ENCODE measurements at regions not wholly inside any gene's neighbourhood (a gene's known extent, or its start where the extent isn't known, plus 50 kb on each side); places are given as distances from the start of the nearest gene placed in this dataset.

DNA sequence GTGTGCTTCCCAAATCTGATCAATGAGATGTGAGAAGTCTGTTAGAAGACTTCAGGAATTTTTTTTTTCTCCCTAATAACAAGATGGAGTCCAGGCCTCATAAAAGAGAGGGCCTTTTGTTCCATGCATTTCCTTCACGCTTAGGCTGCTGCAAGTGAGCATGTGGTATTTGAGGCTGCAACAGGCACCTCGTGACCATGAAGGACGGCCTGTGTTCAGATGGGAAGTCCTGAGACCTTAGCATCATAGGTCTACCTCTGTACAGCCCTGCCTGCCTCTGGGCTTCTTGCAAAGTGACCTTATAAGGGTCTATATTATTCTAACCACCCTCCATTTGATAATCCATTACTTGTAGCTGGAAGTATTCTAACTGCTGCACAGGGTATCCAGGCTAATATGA, 86.6 kb downstream of the BOD1 start:
- DNase-seq (ENCODE audit: extremely low read depth, low read depth): no peak

DNA sequence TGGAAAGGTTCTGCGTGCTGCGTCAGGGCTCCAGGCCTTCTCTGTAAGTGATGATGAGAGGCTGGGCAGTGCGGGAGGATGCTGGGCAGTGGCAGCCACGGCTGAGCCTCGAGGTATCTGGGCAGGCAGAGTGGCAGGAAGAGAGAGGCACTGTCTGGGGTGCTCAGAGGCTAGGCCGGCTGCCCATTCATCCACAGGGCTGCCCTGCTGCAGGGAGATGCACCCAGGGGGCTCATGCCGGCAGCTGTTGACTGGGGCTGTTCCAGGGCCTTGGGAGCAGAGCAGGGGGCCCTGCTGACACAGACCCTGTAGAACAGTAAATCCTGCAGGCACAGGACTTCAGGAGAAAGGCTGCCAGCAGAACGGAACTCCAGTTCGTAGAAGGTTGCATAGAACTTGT, 88.8 kb downstream of the BOD1 start:
- DNase-seq (ENCODE audit: extremely low read depth, low read depth): no peak

DNA sequence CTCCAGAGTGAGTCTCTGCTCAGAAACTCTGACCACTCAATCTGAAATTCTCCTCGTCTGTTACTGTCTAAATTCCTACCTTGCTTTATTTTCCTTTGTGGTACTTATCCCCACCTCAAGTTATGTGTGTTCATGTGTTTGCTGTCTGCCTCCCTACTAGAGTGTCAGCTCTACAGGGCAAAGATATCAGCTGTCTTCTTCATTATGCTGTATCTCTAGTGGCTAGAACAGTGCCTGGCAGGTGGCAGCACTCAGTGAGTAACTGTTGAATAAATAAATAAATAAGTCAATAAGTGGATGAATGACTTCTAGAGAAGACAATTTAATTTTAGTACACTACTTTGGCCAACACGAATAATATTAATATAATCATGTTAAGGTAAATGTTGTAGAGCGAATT, 92.3 kb downstream of the BOD1 start:
- DNase-seq (ENCODE audit: extremely low read depth, low read depth): no peak

DNA sequence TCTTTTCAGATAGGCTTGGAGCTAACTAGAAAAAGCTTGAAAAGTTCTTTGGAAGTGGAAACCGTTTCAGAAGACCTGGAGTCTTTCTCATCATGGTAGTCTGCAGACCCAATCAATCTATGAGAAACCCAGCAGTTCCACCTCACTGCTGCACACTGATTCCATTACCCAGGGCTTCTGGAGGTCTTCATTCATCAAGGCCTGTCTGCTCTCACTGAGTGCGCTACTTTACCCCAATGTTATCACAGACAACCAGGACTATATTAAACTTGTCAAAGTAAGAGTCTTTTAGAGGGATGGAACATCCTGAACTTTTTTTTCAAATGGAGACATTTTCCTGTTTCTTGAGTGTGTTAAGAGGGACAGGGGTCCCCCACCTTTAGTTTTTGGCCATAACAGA, 93.1 kb downstream of the BOD1 start:
- DNase-seq (ENCODE audit: extremely low read depth, low read depth): no peak

DNA sequence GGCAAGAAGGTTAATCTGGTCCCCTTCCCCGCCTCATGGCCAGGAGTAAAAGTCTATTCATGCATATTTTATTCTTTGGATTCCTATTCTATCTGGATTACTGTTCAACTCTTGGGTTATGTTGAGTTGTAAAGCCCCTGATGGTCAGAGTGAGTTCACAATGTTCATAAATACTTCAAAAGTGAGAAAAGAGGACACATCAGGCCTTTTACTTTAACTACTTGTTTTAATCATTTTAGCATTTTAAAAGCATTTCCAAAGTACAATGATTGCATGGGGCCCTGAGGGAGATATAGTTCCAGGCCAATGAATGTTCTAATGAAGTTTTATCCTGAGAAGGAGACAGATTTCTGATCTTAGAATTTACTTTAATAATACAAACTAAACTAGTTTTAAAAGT, 93.9 kb downstream of the BOD1 start:
- DNase-seq (ENCODE audit: extremely low read depth, low read depth): no peak

DNA sequence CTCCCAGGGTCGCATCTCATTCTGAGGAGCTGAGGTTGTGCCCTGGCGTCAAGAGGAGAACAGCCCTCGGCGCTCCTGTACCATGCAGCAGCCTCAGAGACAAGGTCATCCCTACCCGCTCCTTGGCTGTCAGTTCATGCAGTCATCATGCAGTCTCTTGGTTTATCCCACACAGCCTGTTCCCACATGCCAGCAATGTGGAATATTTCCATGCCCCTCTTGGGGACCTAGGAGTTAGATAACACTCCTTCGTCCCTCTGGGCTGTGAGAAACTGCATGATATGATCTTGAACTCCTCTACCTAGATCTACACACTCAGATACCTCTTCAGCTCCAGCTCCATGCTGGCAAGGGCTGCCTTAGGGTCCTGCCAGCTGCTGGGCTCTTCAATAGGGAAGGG, 97.6 kb downstream of the BOD1 start:
- no peak for DNase-seq (ENCODE audit: extremely low read depth, low read depth)

DNA sequence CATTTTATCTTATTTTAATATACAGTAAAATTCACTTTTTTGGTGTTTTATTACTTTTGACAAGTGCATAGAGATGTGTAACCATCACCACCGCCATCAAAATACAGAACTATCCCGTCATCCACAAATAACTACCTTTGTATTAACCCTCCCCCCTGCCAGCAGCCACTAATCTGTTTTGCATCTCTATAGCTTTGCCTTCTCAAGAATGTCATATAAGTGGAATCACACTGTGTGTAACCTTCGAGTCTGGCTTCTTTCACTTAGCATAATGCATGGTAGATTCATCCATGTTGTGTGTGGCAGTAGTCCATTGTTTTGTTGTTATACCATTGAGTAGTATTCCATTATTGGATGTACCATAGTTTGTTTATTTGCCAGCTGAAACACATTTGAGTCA, 98.8 kb downstream of the BOD1 start:
- DNase-seq (ENCODE audit: extremely low read depth, low read depth): no peak

DNA sequence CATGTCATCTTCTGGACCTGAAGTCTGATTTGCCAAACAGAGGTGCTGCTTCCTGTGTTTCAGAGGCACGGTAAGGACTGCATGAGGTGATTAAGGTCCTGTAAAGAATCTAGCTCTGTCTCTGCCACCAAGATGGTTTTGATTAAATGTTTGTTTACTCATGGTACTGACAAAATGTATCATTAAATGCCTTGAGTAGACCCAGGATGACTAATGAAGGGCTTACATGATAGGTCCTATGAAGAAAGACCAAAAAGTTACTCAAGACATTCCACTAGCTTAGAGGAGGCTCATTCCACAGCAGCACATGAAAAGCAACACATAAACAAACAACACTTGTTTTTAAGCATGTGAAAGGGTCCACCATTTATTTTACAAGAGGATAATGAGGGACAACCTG, 100.9 kb downstream of the BOD1 start:
- DNase-seq (ENCODE audit: extremely low read depth, low read depth): peak; percentile 38

DNA sequence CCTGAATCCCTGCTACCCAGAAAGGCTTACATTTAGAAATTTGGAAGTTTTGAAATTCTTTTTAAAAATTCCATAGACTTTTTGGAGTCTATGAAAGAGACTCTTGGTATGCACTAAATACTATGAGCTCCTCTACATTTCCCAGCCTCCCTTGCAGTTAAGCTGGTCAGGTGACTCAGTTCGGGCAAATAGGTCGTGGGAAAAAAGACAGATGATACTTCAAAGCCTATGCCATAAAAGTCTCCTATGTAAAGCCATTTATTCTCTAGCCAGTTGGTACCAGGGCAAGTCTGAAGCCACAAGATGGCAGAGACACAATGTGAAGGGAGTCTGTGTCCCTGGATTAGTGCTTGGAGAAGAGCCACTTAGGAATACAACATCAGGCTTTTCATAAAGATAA, 101.8 kb downstream of the BOD1 start:
- DNase-seq (ENCODE audit: extremely low read depth, low read depth): no peak

DNA sequence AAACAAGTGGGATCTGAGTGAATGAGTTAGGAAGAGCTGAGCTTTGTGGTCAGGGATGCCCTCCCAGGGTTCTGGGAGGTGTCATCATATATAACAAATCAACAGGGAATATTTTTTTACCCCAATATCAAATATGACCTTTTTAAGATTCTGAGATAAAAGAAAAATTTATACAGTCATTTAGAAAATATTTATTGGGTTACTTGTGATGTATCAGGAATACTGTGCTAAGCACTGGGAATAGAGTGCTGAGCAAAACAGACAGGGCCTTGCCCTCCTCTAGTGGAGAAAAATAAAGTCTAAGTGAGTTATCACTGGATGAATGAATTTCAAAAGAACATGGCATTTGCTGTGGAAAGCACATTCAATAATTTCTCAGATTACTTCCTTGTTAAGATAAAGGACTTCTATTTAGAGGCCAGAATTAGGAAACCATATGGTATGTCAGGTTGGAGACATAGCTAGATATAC, 102.9 kb downstream of the BOD1 start:
- no peak for DNase-seq (ENCODE audit: extremely low read depth, low read depth)

DNA sequence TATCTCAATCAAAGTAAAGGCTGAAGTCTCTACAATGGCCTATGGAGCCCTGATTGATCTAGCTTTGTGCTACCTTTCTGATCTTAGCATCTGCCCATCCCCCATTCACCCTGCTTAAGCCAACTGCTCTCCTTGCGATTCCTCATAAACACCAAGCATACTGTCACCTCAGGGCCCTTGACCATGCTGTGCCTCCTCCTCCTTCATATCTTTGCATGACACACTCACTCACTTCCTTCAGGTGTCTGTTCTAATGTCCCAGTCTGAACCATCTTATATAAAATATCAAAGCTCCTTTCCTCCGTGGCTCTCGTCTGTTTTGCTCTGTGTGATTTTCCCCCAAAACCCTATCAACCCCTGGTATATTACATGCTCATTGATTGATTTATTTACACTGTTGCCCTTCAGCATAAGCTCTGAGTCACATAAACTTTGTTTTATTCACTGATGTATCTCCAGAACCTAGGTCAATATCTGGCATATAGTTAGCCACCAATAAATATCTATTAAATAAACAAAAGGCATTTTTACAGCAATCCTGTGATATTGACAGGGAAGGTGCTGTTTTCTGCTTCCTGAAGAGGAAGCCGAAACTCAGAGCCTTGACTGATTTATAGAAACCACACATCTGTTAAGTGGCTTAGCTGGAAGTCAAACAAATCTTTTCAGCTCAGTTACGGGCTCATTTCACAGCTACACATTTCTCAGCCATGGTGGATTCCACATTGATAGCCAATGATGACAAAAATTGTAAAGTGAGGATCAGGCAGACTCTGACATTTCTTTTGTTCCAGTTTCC, 103.6 kb downstream of the BOD1 start:
- no peak for DNase-seq (ENCODE audit: extremely low read depth, low read depth)

DNA sequence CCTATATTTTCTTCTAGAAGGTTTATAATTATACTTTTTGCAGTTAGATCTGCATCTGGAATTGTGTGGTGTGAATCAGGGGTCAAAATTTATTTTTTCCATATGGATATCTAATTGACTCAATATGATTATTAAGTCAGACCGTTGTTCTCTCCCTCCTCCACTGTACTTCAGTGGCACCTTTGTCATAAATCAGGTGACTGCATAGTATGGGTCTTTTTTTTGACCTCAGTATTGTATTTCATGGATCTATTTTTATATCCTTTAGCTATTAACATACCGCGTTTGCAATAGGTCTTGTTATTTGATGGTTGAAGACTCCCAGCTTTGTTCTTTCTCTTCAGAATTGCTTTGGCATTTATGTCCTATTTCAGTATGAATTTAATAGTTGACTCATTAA, 107.4 kb downstream of the BOD1 start:
- DNase-seq (ENCODE audit: extremely low read depth, low read depth): no peak

DNA sequence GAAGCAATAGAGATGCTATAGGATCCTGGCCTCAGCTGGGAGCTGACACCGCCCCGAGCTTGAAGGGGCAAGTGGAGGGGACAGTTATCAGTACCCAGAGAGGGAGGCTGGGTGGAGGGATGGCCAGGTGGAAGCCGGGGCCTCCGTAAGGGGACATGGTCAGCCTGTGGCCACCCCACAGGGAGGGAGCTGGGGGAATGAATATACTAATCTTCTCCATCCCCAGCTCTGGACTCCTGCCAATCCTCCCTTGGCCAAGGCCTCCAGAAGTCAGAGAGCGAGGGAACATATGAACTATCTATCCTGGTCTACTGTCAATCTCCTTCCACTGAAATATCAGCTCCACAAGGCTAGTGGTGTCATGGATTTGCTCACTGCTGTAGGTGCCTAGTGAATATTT, 109.3 kb downstream of the BOD1 start:
- no peak for DNase-seq (ENCODE audit: extremely low read depth, low read depth)

DNA sequence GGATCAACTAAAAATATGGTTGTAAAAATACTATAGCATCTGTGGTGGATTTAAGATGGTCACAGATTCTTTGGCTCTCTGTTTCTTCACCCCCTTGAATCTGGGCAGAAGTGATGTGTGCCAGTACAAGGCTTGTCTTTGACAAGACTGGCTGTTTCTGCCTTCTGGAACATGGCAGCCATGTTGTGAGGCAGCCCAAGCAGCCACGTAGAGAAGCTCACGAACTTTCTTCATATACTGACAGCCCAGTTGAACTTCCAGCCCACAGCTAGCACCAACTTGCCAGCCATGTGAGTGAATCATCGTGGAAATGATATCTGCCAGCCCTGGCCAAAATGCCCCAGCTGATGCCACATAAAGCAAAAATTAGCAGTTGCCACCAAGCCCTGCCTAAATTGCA, 110.8 kb downstream of the BOD1 start:
- DNase-seq (ENCODE audit: extremely low read depth, low read depth): no peak

DNA sequence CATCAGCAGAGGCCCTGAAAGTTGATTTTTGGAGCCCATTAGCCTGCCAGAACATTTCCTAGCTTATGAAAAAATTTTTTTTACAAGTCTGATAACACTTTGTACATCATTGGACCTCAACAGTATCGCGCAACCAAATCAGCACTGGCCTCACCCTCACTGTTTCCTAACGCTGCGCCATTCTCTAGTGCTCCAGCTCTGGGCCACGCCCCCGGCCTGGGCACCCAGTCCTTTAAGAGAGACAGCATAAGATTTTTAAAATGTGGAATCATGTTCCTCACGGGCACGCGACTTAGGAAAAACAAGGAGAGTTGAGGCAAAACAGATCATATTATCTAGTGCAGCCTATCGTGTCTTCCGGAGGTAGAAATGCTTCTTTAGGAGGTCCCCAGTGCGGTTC, 114.5 kb downstream of the BOD1 start:
- no peak for DNase-seq (ENCODE audit: extremely low read depth, low read depth)

DNA sequence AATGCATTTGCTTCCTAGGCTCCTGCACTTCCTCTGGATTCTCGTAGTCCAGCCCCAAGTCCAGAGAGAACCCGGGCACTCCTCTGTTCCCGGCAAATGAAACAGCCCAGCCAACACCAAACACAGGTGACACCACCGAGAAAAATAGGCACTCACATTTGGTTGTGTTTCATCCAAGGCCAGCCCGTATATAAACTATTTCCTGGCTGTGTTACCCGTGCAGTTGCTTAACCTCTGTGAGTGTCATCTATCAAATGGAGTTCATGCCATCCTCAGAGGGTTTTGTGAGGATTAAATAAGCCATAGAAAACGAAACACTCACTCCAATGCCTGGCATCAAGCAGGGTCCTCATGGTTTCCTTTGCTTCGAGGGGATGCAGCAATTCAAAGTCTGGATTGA, 115.2 kb downstream of the BOD1 start:
- no peak for DNase-seq (ENCODE audit: extremely low read depth, low read depth)

DNA sequence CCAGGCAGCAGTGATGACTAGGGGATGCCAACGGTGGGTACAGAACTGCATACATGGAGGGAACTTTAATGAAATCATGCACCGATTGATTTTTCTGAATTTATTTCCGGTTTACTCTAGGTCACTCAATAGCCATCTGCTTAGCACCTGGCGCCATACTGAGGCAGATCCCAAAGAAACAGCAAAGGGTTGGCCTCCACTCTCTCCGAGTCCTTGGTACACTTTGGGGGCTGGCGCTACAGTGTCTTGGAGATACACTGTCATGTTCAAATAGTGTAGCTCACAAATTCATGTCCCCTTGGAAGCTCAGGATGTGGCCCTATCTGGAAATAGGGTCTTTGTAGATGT, 116.3 kb downstream of the BOD1 start:
- no peak for DNase-seq (ENCODE audit: extremely low read depth, low read depth)

DNA sequence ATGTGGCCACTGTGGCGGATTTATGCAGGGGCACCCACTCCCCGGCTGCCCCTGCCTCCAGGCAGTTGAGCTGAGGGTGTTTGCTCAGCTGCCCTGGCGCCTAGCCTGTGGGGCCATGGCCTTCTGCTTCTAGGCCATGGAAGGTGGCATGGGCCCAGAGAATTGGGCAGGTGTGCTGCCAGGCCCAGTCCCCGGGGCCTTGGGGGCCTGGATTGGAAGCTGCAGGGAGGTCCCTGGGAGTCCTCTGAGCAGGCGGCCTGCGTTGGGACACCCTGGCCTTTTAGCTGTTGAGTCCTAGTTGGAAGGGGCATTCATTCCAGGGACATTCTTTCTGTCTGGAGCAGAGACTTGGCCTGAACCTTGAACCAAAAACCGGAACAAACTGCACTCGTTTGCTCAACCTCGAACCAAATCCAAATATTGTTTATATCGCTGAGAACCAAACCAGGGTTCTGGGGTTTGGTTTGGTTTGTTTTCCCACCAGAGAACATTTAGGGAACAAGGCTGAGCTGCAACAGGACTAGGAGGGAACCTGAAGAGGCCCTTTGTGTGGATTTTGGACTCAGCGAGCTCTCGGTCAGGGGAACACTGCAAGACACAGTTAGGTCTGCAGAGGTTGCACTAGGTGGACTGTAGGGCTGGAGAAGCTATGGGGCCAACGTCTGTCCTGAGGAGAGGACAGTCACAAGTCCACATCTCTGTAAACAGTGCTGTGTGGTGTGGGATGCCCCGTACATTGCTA, 116.8 kb downstream of the BOD1 start:
- no peak for DNase-seq (ENCODE audit: extremely low read depth, low read depth)

DNA sequence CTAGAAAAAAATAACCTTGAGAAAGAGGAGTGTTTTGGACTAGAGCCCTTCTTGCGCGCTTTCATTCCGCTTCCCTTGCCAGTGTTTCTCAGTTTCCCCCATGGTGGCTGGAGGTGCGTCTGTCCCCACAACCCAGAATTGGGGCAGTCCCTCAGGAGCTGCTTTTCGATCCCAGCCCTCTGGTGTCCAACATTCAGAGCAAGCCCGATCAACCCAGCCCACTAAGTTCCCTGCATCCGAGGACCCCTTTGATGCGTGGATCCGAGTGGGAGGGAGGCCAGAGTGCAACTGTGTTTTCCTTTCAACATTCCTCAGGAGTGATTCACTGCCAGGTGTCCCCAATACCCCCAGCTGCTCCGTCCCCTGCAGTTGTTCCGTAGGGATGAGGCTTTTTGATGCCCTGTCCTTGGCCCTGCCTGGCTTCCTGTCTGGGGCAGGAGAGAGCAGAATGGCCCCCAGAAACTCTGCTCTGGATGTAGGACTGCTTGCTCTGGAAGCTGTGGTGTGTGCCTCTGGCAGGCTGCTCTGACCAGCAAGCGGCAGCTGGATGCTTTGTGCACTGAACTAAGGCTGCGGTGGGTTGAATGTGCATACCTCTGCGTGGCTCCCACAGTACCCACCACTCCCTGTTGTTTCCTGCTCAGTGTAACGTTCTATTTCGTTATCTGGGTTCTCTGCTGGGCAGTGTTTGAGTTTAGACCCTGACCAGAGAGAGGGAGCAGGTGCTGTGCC, 117.5 kb downstream of the BOD1 start:
- no peak for DNase-seq (ENCODE audit: extremely low read depth, low read depth)

DNA sequence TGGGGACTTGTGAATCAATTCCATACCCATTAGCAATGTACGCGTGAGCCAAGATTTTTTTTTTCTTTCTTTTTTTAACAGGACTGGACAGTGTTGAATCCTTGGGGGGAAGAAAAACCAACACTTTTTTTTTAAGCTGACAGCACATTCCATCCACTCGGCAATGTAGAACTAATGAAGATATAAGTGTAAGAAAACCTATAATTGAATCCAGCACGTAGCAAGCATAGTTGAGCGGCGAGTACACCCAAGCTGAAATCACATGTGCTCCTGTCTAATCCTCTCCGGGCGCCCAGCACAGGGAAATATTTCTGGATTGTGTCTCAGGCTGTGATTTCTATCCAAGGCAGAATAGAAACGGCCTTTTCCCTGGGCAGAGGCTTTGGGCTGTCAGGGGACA, 118.2 kb downstream of the BOD1 start:
- no peak for DNase-seq (ENCODE audit: extremely low read depth, low read depth)

DNA sequence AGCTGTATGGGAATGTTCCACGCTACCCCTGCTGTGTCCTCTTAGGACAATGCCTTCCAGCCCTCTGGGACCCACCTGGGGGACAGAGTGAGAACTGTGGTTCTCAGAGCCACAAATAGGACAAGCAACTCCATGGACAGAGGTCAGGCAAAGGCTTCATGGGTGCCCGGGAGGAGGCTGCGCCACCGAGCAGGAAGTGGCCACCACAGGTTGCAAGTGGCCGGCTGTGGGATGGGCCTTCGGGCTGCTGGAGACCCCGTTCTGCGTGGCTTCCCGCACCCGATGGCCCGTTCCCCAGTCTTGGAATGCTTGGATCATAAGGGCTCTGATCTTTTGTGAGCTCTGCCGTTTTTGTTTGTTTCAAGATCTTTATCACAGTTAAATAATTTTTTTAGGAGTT, 118.8 kb downstream of the BOD1 start:
- DNase-seq (ENCODE audit: extremely low read depth, low read depth): no peak

DNA sequence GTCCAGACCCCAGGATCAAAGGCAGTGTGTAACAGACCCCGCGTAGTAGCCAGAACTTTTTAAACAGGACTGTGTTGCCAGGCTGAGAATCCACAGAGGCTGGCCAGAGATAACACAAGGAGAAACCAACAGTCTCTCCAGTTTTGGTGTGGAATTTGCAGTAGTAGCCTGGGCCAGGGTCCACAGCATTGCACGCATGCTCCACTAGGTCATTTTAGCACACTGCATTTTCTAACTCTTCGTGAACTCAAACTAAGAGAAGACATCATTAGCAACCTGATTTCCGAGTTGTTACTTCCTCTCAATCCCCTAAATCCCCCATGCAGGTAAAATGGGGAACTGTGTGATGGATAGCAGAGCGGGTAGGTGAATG, 119.6 kb downstream of the BOD1 start:
- DNase-seq (ENCODE audit: extremely low read depth, low read depth): no peak
